ENCODE measurements at regions not wholly inside any gene's neighbourhood (a gene's known extent, or its start where the extent isn't known, plus 50 kb on each side); places are given as distances from the start of the nearest gene placed in this dataset.
"Not testable (repeated sequence)": the region's sequence is repeated elsewhere in the genome, so short reads cannot be mapped to it uniquely, and the experiment has no call there.

DNA sequence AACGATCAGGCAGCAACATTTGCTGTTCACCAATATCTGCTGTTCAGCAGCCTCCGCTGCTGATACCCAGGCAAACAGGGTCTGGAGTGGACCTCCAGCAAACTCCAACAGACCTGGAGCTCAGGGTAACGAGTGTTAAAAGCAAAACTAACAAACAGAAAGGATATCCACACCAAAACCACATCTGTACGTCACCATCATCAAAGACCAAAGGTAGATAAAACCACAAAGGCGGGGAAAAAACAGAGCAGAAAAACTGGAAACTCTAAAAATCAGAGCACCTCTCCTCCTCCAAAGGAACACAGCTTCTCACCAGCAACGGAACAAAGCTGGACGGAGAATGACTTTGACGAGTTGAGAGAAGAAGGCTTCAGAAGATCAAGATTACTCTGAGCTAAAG is 192.8 kb upstream of the MGAT5 start:
- TF ChIP-seq, protein P1, sequence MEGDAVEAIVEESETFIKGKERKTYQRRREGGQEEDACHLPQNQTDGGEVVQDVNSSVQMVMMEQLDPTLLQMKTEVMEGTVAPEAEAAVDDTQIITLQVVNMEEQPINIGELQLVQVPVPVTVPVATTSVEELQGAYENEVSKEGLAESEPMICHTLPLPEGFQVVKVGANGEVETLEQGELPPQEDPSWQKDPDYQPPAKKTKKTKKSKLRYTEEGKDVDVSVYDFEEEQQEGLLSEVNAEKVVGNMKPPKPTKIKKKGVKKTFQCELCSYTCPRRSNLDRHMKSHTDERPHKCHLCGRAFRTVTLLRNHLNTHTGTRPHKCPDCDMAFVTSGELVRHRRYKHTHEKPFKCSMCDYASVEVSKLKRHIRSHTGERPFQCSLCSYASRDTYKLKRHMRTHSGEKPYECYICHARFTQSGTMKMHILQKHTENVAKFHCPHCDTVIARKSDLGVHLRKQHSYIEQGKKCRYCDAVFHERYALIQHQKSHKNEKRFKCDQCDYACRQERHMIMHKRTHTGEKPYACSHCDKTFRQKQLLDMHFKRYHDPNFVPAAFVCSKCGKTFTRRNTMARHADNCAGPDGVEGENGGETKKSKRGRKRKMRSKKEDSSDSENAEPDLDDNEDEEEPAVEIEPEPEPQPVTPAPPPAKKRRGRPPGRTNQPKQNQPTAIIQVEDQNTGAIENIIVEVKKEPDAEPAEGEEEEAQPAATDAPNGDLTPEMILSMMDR (IDR thresholded peaks at IDR 0.05; ENCODE audit: control extremely low read depth in 1 of 3, insufficient read depth in 1 of 3, low read depth in 1 of 3, low read length in 3 of 3), result not testable (repeated sequence)
- TF ChIP-seq KDM1A (IDR thresholded peaks at IDR 0.05; ENCODE audit: borderline replicate concordance, low read length), result not testable (repeated sequence)

Data from H1 (cell line).